A549 (cell line): ENCODE measurements at regions not wholly inside any gene's neighbourhood (a gene's known extent, or its start where the extent isn't known, plus 50 kb on each side); places are given as distances from the start of the nearest gene placed in this dataset.

Source experiments
- ATAC-seq, 2 experiments: fragments of 200-7000 bp in 1 of 2; fragments of >200 bp in 1 of 2; cut with Nextera tagmentation in 1 of 2; cut with Tn5 transposase in 1 of 2; 3 replicates each; pipeline versions ENCODE4 v1.8.0 to v1.9.1; 2018 to 2020; ENCODE audit warnings: mild to moderate bottlenecking in 1 of 2, moderate library complexity in 1 of 2
- CTCF ChIA-PET: fragments of 300-600 bp; sonication (Branson Sonifier 250); formaldehyde crosslinking; extraction: SDS; loops from one replicate; lab custom pipeline; 2021; ENCODE audit warnings: antibody characterized with exemption, inconsistent platforms; lab: Yijun Ruan, JAX
- POLR2A ChIA-PET: fragments of 350-600 bp; formaldehyde crosslinking; extraction: SDS; loops from one replicate; lab custom pipeline; 2021; ENCODE audit warnings: antibody characterized with exemption, inconsistent platforms; lab: Yijun Ruan, JAX
- DNase-seq, 2 experiments: peaks; one replicate each; pipeline versions ENCODE4 v3.0.0 to v3.0.0-alpha.2; 2011 to 2016; ENCODE audit warnings: low read depth in 1 of 2, low spot score in 1 of 2
- FAIRE-seq: peaks from 2 replicates; lab custom pipeline; 2011; peaks lifted over from hg19 to GRCh38; lab: Jason Lieb, UNC
- H3K27ac ChIP-seq, 2 experiments: fragments of >200 bp; sonication (Bioruptor Twin); formaldehyde crosslinking; 3 replicates each; pipeline ENCODE4 v1.5.1; 2016 to 2017
- H3K4me1 ChIP-seq: fragments of >200 bp; sonication (Bioruptor Twin); formaldehyde crosslinking; 3 replicates; pipeline ENCODE4 v1.6.1; 2016
- H3K4me2 ChIP-seq: fragments of >200 bp; sonication (Bioruptor Twin); formaldehyde crosslinking; 3 replicates; pipeline ENCODE4 v1.6.1; 2016
- H3K4me3 ChIP-seq: fragments of >200 bp; sonication (Bioruptor Twin); formaldehyde crosslinking; 3 replicates; pipeline ENCODE4 v1.5.1; 2016
- H3K9me3 ChIP-seq: fragments of >200 bp; sonication (Bioruptor Twin); formaldehyde crosslinking; 3 replicates; pipeline ENCODE4 v1.6.1; 2016
- BCL3 ChIP-seq: fragments of >200 bp; sonication (Bioruptor Twin); formaldehyde crosslinking; IDR thresholded peaks from 3 replicates; pipeline ENCODE4 v1.6.1; 2016
- BHLHE40 ChIP-seq: IDR thresholded peaks from 2 replicates; pipeline ENCODE4 v1.6.1; 2012; ENCODE audit warnings: low read depth, low read length, inconsistent platforms
- CEBPB ChIP-seq, 2 experiments: fragments of >200 bp in 1 of 2; sonication (Bioruptor Twin) in 1 of 2; formaldehyde crosslinking in 1 of 2; IDR thresholded peaks; 2 replicates each; pipeline ENCODE4 v1.6.1; 2012 to 2016
- CHD2 ChIP-seq: fragments of 150-350 bp; IDR thresholded peaks from 2 replicates; pipeline ENCODE4 v1.6.1; 2014; ENCODE audit warnings: low read length; ENCODE audit not compliant: partially characterized antibody
- CHD4 ChIP-seq: fragments of 200-600 bp; sonication (generic); IDR thresholded peaks from 2 replicates; pipeline ENCODE4 v1.6.1; 2016; ENCODE audit warnings: antibody characterized with exemption, mild to moderate bottlenecking, borderline replicate concordance
- EHF ChIP-seq: fragments of 250-450 bp; sonication (Bioruptor Pico); IDR thresholded peaks from 2 replicates; pipeline ENCODE4 v1.5.0; 2020; ENCODE audit warnings: mild to moderate bottlenecking
- EP300 ChIP-seq, 2 experiments: fragments of >200 bp; sonication (Bioruptor Twin); formaldehyde crosslinking; IDR thresholded peaks; 2 replicates in 1 of 2; 3 replicates in 1 of 2; pipeline ENCODE4 v1.6.1; 2016 to 2017
- FOSB ChIP-seq: fragments of 250-450 bp; sonication (Bioruptor Pico); IDR thresholded peaks from 2 replicates; pipeline ENCODE4 v1.5.0; 2020; ENCODE audit warnings: mild to moderate bottlenecking, moderate library complexity
- HDAC2 ChIP-seq: fragments of 200-600 bp; sonication (generic); IDR thresholded peaks from 2 replicates; pipeline ENCODE4 v1.6.1; 2016
- HES2 ChIP-seq: fragments of >200 bp; sonication (Bioruptor Twin); formaldehyde crosslinking; IDR thresholded peaks from 2 replicates; pipeline ENCODE4 v1.6.1; 2016
- HOXA7 ChIP-seq: fragments of 250-450 bp; sonication (Bioruptor Pico); IDR thresholded peaks from 2 replicates; pipeline ENCODE4 v1.5.0; 2020; ENCODE audit warnings: mild to moderate bottlenecking, moderate library complexity
- HOXB13 ChIP-seq: fragments of 250-450 bp; sonication (Bioruptor Pico); IDR thresholded peaks from 2 replicates; pipeline ENCODE4 v1.5.0; 2020; ENCODE audit warnings: low read depth, mild to moderate bottlenecking, moderate library complexity
- HOXB5 ChIP-seq: fragments of 250-450 bp; sonication (Bioruptor Pico); IDR thresholded peaks from 2 replicates; pipeline ENCODE4 v1.5.0; 2020; ENCODE audit warnings: mild to moderate bottlenecking, moderate library complexity
- JUN ChIP-seq, 2 experiments: fragments of >200 bp; sonication (Bioruptor Twin); formaldehyde crosslinking; IDR thresholded peaks; 2 replicates in 1 of 2; 3 replicates in 1 of 2; pipeline ENCODE4 v1.6.1; 2016 to 2017
- KDM5A ChIP-seq: fragments of 200-600 bp; sonication (generic); IDR thresholded peaks from 2 replicates; pipeline ENCODE4 v1.6.1; 2016; ENCODE audit warnings: antibody characterized with exemption, mild to moderate bottlenecking
- MAFK ChIP-seq: fragments of 450-650 bp; IDR thresholded peaks from 2 replicates; pipeline ENCODE4 v1.6.1; 2014; ENCODE audit not compliant: partially characterized antibody
- MAX ChIP-seq: IDR thresholded peaks from 2 replicates; pipeline ENCODE4 v1.6.1; 2012
- MAZ ChIP-seq: fragments of 150-350 bp; IDR thresholded peaks from 2 replicates; pipeline ENCODE4 v1.6.1; 2014; ENCODE audit warnings: antibody characterized with exemption, low read depth, low read length, borderline replicate concordance
- POLR2A ChIP-seq: IDR thresholded peaks from 2 replicates; pipeline ENCODE4 v1.6.1; 2012; ENCODE audit warnings: mild to moderate bottlenecking, low read length
- RAD21 ChIP-seq, 2 experiments: fragments of >200 bp in 1 of 2; sonication (Bioruptor Twin) in 1 of 2; formaldehyde crosslinking in 1 of 2; IDR thresholded peaks in 1 of 2; conservative IDR thresholded peaks in 1 of 2; 2 replicates in 1 of 2; 3 replicates in 1 of 2; pipeline ENCODE4 v1.6.1; 2012 to 2018; ENCODE audit warnings: inconsistent platforms in 1 of 2
- REST ChIP-seq: fragments of 200-600 bp; sonication (generic); IDR thresholded peaks from 2 replicates; pipeline ENCODE4 v1.6.1; 2016; ENCODE audit warnings: antibody characterized with exemption, mild to moderate bottlenecking, moderate library complexity
- RFX5 ChIP-seq: fragments of 450-650 bp; IDR thresholded peaks from 2 replicates; pipeline ENCODE4 v1.7.1; 2014; ENCODE audit warnings: antibody characterized with exemption, mild to moderate bottlenecking, moderate library complexity
- RNF2 ChIP-seq: fragments of 200-600 bp; sonication (generic); IDR thresholded peaks from 2 replicates; pipeline ENCODE4 v1.6.1; 2016; ENCODE audit warnings: low read depth, mild to moderate bottlenecking, antibody characterized with exemption, moderate library complexity, borderline replicate concordance
- SMC3 ChIP-seq: fragments of >200 bp; sonication (Bioruptor Twin); formaldehyde crosslinking; IDR thresholded peaks from 3 replicates; pipeline ENCODE4 v1.6.1; 2018; ENCODE audit warnings: inconsistent platforms
- SREBF2 ChIP-seq: fragments of 450-650 bp; IDR thresholded peaks from 2 replicates; pipeline ENCODE4 v1.6.1; 2014; ENCODE audit warnings: mild to moderate bottlenecking, moderate library complexity
- TP53 ChIP-seq: fragments of 250-450 bp; sonication (Bioruptor Pico); IDR thresholded peaks from 2 replicates; pipeline ENCODE4 v1.5.0; 2021; ENCODE audit warnings: mild to moderate bottlenecking, moderate library complexity
- ZFP36 ChIP-seq: fragments of 450-650 bp; IDR thresholded peaks from 2 replicates; pipeline ENCODE4 v1.6.1; 2014; ENCODE audit warnings: borderline replicate concordance; ENCODE audit not compliant: partially characterized antibody
- WGBS: methylation state at CpG from one replicate; pipeline ENCODE4 v1.1.6; 2017; ENCODE audit errors: missing lambda C conversion rate; 5-methylcytosine and 5-hydroxymethylcytosine counted together

GRCh38 chr11:110763249-110764011, 51.2 kb upstream of the ARHGAP20 start:
- ATAC-seq (no peak), FAIRE-seq (no peak), DNase-seq (no peak)
- CTCF ChIA-PET = interaction anchor here (2.4 kb wide), 1 partner anchor 10 kb away, joined by 5 read pairs; no protein-coding TSS in a partner anchor
- Histone ChIP-seq H3K4me3 (no peak overlapping the region), H3K27ac (no peak overlapping the region), H3K4me2 (peak overlapping the region; percentile 12; the same call in 1 of the 3 replicates), H3K9me3 (no peaks in the 10 kb centered on the region), H3K4me1 (peaks cover 5% of the 10 kb centered on the region; the same call in 2 of the 3 replicates)
- TF ChIP-seq CHD4 (no peak), EHF (CRISPR knock-in tag) (no peak), MAFK (no peak), BCL3 (no peak), KDM5A (no peak), SREBF2 (no peak), REST (no peak), CHD2 (no peak), HOXB5 (no peak), RAD21 (conservative IDR thresholded peaks at IDR 0.05 in 1 of 2, IDR thresholded peaks at IDR 0.05 in 1 of 2) (no peak), CEBPB (IDR thresholded peaks at IDR 0.05) (no peak), POLR2A (no peak)
- POLR2A ChIA-PET = no interaction called here
- WGBS = 0% methylated on average over 2 of the region's 2 CpGs

- H3K27ac ChIP-seq = no peak overlapping the region
- ATAC-seq (no peak), FAIRE-seq (no peak), DNase-seq (no peak)
- H3K4me3 ChIP-seq = no peak overlapping the region
- H3K9me3 ChIP-seq = no peaks in the 10 kb centered on the region
- peaks cover 5% of the 10 kb centered on the region; the same call in 2 of the 3 replicates for H3K4me1 ChIP-seq
- no peak for TF ChIP-seq CHD4
- no peak for TF ChIP-seq HDAC2
- TF ChIP-seq JUN (IDR thresholded peaks at IDR 0.05) = no peak
- no peak for TF ChIP-seq MAX
- no peak for TF ChIP-seq ZFP36
- TF ChIP-seq RFX5 = no peak
- no peak for TF ChIP-seq HES2
- no peak for TF ChIP-seq RNF2
- TF ChIP-seq SMC3 = no peak
- TF ChIP-seq TP53 (CRISPR knock-in tag) = no peak
- TF ChIP-seq RAD21 (conservative IDR thresholded peaks at IDR 0.05 in 1 of 2, IDR thresholded peaks at IDR 0.05 in 1 of 2) = no peak
- TF ChIP-seq MAZ = no peak
- no peak for TF ChIP-seq EP300 (IDR thresholded peaks at IDR 0.05)
- no peak for TF ChIP-seq HOXA7 (CRISPR knock-in tag)
- no peak for TF ChIP-seq HOXB13 (CRISPR knock-in tag)
- TF ChIP-seq FOSB = no peak
- TF ChIP-seq BHLHE40 = no peak
- no peak overlapping the region for H3K4me2 ChIP-seq
- 0% methylated on average over 2 of the region's 2 CpGs for WGBS
- POLR2A ChIA-PET = no interaction called here
- CTCF ChIA-PET = interaction anchor here (2.4 kb wide), 1 partner anchor 11 kb away, joined by 5 read pairs; no protein-coding TSS in a partner anchor
These were observed 50.4 kb upstream of the ARHGAP20 start for GRCh38 chr11:110762590-110762989.
